ENCODE measurements at regions not wholly inside any gene's neighbourhood (a gene's known extent, or its start where the extent isn't known, plus 50 kb on each side); places are given as distances from the start of the nearest gene placed in this dataset.

DNA sequence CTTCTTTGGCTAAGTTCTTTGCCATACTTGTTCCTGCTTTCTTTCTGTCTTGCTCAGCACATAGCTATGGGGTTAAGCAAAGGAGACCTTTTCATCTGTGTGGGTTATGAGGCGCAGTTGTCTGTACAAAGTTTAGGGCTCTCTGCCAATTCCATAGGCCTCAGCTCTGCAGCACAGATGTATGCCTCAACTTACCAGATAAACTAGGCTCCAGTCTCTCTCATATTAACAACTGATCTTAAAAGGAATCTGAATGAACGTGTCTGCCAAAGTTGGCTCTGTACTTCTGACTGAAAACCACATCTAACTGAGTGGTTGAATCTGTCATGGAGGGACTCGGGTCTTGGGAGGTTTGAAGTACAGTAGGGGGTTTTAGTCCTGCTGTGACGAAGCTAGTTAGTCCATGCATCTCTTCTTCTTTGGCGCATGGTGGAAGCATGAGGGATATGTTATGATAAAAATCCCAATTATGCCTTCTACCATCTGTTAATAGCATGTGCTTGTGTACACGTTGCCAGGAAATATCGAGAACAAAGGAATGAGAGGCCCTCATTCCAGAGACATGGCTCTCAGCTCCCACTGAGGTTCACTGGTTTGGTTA, 114.6 kb upstream of the TSC22D2 start:
- DNase-seq (ENCODE audit: low read depth), result no peak
- H3K4me3 ChIP-seq (ENCODE audit: low read depth, low read length), result no peak overlapping the region
- TF ChIP-seq MAX (IDR thresholded peaks at IDR 0.05; ENCODE audit: low read depth, low read length) (no peak), CTCF (IDR thresholded peaks at IDR 0.05; ENCODE audit: low read depth, low read length) (no peak), MYC (IDR thresholded peaks at IDR 0.05; ENCODE audit: low read depth, low read length) (no peak), POLR2A (IDR thresholded peaks at IDR 0.05; ENCODE audit: extremely low read depth, insufficient read length) (no peak)

DNA sequence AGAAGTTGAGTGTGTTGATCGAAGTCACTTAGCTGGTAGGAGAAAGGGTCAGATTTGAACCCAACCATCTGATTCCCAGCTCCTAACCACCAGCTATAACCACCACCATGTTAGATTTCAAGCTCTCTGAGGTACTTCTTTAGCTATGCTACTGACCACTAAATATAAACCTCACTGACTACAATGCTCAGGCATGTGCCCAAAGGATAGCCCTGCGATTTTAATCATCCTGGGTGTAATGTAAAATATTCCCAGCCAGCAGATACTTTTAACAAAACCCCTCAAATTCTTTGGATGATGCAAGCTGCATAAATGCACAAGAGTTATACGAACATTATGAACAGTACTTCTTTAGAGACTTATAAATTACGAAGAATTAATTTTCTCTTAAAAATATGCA, 115.2 kb upstream of the TSC22D2 start:
- DNase-seq (ENCODE audit: low read depth), result no peak
- no peak overlapping the region for H3K4me3 ChIP-seq (ENCODE audit: low read depth, low read length)
- no peak for TF ChIP-seq MYC (IDR thresholded peaks at IDR 0.05; ENCODE audit: low read depth, low read length)
- no peak for TF ChIP-seq POLR2A (IDR thresholded peaks at IDR 0.05; ENCODE audit: extremely low read depth, insufficient read length)
- no peak for TF ChIP-seq MAX (IDR thresholded peaks at IDR 0.05; ENCODE audit: low read depth, low read length)

DNA sequence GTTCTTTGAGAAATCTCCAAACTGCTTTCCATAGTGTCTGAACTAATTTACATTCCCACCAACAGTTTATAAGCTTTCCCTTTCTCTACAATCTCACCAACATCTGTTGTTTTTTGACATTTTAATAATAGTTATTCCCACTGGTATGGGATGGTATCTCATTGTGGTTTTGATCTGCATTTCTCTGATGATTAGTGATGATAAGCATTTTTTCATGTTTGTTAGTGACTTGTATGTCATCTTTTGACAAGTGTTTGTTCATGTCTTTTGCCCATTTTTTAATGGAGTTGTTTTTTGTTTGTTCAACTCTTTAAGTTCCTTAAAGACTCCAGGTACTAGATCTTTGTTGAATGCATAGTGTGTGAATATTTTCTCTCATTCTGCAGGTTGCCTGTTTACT, 116.6 kb upstream of the TSC22D2 start:
- TF ChIP-seq MYC (IDR thresholded peaks at IDR 0.05; ENCODE audit: low read depth, low read length) (no peak), CTCF (IDR thresholded peaks at IDR 0.05; ENCODE audit: low read depth, low read length) (no peak), MAX (IDR thresholded peaks at IDR 0.05; ENCODE audit: low read depth, low read length) (no peak), POLR2A (IDR thresholded peaks at IDR 0.05; ENCODE audit: extremely low read depth, insufficient read length) (no peak)
- H3K4me3 ChIP-seq (ENCODE audit: low read depth, low read length), result no peak overlapping the region
- DNase-seq (ENCODE audit: low read depth), result no peak

DNA sequence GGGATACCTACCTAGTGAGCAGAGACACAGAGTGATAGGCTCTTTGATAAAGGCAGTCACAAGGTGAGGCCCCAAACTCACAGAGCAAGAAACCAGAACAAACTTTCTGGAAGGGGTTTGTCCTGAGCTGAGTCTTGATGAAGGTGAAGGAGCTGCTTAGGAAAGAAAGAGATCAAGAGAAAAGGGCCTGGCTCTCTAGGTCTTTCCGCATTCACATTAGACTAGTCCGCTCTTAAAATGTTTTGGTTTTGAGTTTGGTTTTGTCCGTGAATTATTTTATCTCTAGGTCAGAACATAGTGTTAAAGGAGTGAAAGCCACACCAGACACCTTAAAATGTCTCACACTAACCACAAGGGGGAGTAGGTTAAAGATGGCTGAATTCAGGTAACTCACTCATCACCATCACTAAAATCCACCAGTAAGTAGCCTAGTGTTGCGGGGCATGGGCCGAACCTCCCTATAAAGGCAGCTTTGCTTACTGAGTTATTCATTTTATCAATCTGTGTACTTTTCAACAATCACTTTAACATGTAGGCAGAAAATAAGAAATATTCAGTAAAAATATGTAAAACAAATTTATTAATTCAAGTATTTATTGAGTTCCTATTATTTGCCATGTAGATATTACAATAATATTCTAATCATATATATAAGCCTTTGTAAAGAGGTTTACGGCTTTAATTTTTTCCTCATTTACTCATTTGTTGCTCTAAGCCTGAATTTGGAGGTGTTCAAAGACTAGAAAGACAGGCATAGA, 121.5 kb upstream of the TSC22D2 start:
- H3K4me3 ChIP-seq (ENCODE audit: low read depth, low read length), result no peak overlapping the region
- peak; percentile 25 for DNase-seq (ENCODE audit: low read depth)
- no peak for TF ChIP-seq MAX (IDR thresholded peaks at IDR 0.05; ENCODE audit: low read depth, low read length)
- peak; percentile 11 for TF ChIP-seq CTCF (IDR thresholded peaks at IDR 0.05; ENCODE audit: low read depth, low read length)
- no peak for TF ChIP-seq MYC (IDR thresholded peaks at IDR 0.05; ENCODE audit: low read depth, low read length)
- no peak for TF ChIP-seq POLR2A (IDR thresholded peaks at IDR 0.05; ENCODE audit: extremely low read depth, insufficient read length)

DNA sequence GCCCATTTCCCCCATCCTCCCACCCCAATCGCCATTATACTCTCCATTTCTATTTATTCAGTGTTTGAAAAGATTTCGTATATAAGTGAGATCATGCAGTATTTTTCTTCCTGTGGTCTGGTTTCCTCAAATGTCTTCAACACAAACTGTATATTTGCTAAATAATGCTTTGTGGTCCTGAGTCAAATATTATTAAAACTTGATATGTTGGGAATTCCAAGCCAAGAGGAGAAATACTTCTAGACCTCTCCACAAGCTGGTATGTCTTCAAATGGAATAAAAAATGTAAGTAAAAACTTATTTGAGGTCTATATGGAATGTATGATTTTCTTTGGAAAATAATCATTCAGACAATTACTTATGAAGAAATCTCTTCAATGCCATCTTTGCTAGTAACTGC, 122.5 kb upstream of the TSC22D2 start:
- TF ChIP-seq MAX (IDR thresholded peaks at IDR 0.05; ENCODE audit: low read depth, low read length) (no peak), CTCF (IDR thresholded peaks at IDR 0.05; ENCODE audit: low read depth, low read length) (no peak), POLR2A (IDR thresholded peaks at IDR 0.05; ENCODE audit: extremely low read depth, insufficient read length) (no peak), MYC (IDR thresholded peaks at IDR 0.05; ENCODE audit: low read depth, low read length) (no peak)
- no peak overlapping the region for H3K4me3 ChIP-seq (ENCODE audit: low read depth, low read length)
- DNase-seq (ENCODE audit: low read depth), result no peak

DNA sequence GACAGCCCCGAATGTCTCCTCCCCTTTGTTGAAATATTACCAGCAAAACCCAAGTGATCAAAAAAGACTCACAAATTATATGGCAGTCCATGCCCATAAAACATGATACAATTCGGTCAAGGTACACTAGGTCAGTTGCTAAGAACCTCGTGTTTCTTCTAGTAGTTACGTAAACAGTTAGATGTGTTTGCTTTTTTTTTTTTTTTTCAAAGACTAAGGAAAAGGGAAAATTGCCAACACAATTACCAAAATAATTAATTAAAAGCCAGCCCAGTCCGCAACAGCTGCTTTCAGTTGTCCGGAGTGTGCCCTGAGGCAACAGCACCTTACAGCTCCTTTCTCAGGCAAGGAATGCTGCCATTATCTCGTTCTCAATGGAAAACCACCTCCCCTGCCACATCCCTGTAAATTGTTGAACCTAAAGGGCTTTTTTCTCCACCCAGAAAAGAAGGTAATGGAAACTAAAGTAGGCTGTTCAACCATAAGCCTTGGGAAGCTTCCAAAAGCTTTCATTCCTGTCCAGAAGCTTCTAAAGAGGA, 129.2 kb upstream of the TSC22D2 start:
- no peak for DNase-seq (ENCODE audit: low read depth)

More for the DNA sequence above, 129.2 kb upstream of the TSC22D2 start:
- H3K4me3 ChIP-seq (ENCODE audit: low read depth, low read length), result no peak overlapping the region
- TF ChIP-seq MAX (IDR thresholded peaks at IDR 0.05; ENCODE audit: low read depth, low read length), result no peak
- no peak for TF ChIP-seq CTCF (IDR thresholded peaks at IDR 0.05; ENCODE audit: low read depth, low read length)

Data from NB4 (cell line).